ENCODE measurements at regions not wholly inside any gene's neighbourhood (a gene's known extent, or its start where the extent isn't known, plus 50 kb on each side); places are given as distances from the start of the nearest gene placed in this dataset.
"Not testable (repeated sequence)": the region's sequence is repeated elsewhere in the genome, so short reads cannot be mapped to it uniquely, and the experiment has no call there.

GRCh38 chr18:78875778-78876650, 103.6 kb upstream of the SALL3 start:
- no peak for DNase-seq

DNA sequence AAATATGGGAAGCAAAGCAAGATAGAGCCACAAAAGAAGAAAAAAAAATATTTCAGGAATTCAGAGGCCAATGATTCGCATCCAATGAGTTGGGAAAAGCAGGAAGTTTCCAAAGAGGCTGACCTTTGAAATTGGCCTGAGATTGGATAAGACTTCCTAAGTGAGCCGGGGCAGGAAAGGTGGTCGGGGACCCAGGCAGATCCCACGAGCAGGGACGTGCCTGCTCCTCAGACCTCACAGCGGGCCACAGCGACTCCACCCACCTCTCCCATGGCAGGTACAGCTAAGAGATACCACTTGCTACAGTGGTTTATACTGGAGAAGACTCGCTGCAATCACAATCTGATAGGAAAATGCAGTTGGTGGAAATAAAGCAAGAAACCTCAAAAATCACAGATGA, 102.8 kb upstream of the SALL3 start:
- no peak for DNase-seq

DNA sequence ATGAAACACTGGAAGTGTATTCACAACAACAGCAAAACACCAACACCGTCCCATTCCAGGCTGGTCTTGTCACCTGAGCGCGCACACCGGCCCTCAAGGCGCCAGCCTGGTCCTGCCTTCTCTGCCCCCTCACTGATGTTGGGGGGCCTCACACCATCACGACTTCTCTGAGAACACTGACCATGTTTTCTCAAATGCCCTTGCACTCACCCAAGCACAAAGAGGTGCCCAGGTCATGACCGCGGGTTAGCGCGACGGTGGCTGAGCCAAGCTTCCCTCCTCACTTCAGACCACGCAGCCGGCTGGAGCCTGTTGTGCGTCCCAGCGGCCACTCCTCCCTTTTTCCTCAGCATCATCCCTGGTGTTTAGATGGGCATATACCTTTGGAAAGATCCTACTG, 101.3 kb upstream of the SALL3 start:
- no peak for DNase-seq

- DNase-seq: not testable (repeated sequence)
Observed at GRCh38 chr18:78879072-78879883, 100.3 kb upstream of the SALL3 start.

DNA sequence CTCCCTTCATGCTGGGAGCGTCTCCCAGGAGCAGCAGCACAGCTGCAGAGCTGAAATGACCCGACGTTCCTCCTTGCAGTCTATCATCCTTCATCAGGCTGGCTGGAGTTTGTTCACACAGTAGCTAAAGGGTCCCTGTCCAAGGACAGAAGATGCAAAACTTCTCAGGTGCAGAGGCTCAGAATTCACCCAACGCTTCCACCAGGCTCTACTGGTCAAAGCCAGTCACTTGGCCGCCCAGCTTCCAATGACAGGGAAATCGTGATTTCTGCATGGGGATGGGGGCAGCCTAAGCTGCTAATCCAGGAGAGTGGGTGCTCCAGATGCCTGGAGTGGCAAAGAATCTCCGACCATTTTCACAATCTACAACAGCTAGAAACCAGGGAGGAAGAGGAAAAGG, 97.0 kb upstream of the SALL3 start:
- DNase-seq: no peak

- DNase-seq: no peak
Observed at GRCh38 chr18:78883501-78883900, 96.1 kb upstream of the SALL3 start.

DNA sequence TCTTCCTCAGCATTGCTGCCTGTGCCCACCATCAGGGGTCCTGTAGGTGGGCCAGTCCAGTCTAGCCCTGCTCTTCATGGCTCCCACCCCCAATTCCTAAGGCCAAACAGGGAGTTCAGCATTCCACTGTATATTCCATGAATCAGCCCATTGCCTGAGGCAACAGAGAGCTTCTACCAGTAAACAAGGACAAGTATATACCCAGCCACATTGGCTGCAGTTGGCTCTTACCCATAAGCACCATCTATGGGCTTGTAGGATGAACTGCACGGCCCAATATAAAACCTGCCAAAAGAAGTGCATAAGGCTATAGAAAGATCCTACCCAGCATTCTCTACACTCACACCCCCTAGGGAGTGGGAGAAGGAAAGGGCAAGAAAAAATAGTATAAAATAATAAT, 95.1 kb upstream of the SALL3 start:
- DNase-seq: no peak

GRCh38 chr18:78889250-78889649, 90.4 kb upstream of the SALL3 start:
- no peak for DNase-seq

DNA sequence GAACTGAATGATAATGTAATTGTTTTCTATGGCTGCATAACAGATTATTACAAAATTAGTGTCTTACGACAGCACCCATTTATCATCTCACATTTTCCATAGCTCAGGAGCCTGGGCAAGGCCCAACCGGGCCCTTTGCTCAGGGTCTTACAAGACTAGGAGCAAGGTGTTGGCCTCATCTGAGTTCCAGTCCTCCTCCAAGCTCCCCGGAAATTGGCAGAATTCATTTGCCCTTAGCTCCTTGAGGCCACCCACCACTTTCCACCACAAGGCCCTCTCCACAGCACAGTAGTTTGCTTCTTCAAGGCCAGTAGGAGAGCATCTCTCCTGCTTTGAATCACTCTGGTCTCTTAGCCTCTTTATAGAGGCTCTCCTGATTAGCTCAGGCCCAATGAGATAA, 89.2 kb upstream of the SALL3 start:
- no peak for DNase-seq

GRCh38 chr18:78891185-78891762, 88.3 kb upstream of the SALL3 start:
- DNase-seq: no peak

DNA sequence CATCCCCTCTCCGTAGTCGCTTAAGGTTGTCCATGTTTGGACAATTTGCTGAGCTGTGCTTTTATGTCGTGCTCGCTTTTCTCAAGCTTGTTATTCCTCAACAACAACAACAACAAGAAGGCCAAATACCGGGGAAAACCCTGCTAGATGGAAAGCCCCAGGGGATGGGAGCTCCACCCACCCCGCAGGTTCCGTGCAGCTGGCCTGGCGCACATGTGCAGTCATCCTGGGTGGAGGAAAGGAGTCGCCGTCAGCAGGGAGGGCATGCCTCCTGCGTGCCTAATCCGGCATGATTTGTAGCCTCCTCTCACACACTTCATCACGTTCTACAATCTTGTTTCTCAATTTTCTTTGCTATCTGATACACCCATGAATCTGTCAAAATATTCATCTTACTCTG, 87.4 kb upstream of the SALL3 start:
- no peak for DNase-seq

DNA sequence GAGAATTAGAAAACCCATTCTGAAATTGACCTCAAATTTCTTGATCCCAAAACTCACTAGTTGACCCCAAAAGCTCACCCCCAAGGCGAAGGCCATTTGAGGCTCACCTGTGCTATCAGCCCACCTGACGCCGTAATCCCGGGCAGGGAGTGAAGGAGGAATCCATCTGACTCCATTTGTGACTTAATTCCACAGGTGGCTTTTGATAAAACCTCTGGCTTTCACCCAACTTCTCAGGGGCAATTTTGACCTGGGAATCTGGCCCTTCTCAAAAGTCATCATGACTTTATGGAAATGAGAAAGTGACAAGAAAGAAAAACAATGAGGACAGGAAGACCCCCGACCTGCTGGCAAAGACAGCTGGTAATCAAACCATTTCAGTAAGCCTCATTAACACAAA, 86.9 kb upstream of the SALL3 start:
- DNase-seq: no peak

DNA sequence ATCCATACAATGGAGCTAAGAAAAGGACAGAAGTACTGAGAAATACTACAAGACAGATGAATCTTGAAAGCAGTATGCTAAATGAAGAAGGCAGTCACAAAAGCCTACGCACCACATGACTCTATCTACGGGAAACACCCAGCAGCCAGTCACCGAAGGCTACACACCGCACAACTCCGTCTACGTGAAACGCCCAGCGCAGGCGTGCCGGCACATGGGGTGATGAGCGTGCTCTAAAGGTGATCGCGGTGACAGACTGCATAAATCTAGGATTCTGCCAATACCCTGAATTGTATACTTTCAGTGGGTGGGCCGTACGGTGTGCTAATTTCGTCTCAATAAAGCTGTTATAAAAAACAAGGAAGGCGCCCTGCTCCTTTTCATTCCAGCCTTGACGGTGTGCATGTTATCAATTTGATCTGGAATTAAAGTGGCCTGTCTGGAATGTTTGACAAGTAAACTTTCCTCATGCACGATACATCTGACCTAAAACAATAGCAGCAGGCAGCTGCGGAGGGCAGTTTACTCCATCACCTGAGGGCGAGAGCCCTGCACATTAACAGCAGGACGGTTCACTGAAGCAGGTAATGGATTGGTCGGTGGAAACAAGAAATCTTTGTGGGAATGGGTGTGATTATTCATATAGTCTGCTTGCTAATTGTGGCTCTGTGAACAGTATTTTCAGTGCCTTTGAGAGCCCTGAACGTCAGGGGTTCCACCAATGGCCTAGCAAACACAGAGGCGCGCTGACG, 86.2 kb upstream of the SALL3 start:
- no peak for DNase-seq

DNA sequence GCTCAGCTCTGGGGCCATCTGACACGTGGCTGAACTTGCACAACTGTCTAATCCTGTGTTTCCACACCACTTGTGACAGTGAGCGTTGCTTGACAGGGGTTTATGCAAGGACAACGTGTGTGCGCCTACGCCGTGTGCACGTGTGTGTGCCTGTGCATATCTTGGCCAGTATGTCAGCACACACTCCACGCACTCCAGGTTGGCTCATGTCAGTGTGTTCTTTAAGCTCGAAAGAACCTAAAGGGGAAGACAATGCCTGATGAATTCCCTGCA, 85.6 kb upstream of the SALL3 start:
- DNase-seq: no peak

- no peak for DNase-seq
Observed at GRCh38 chr18:78895207-78896001, 84.2 kb upstream of the SALL3 start.

GRCh38 chr18:78896111-78896905, 83.3 kb upstream of the SALL3 start:
- no peak for DNase-seq

DNA sequence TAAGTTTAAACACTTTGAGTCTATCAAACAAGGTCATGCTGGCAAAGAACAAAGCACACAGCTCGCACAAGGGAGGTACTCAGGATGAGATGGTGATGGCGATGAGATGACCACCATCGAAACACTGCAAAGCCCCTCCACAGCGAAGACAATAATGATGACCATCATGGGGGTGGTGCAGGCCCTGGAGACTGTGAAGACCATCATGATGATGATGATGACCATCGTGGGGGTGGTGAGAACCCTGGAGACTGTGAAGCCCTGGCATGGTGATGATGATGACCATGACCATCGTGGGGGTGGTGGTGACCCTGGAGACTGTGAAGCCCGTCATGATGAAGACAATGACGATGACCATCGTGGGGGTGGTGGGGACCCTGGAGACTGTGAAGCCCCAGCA, 81.6 kb upstream of the SALL3 start:
- DNase-seq: no peak

- DNase-seq: no peak
Observed at GRCh38 chr18:78898635-78899034, 81.0 kb upstream of the SALL3 start.

GRCh38 chr18:78899241-78899640, 80.4 kb upstream of the SALL3 start:
- no peak for DNase-seq

GRCh38 chr18:78900938-78901909, 78.4 kb upstream of the SALL3 start:
- DNase-seq: no peak

Data from NCI-H187 (cell line).